ENCODE measurements at regions not wholly inside any gene's neighbourhood (a gene's known extent, or its start where the extent isn't known, plus 50 kb on each side); places are given as distances from the start of the nearest gene placed in this dataset.

DNA sequence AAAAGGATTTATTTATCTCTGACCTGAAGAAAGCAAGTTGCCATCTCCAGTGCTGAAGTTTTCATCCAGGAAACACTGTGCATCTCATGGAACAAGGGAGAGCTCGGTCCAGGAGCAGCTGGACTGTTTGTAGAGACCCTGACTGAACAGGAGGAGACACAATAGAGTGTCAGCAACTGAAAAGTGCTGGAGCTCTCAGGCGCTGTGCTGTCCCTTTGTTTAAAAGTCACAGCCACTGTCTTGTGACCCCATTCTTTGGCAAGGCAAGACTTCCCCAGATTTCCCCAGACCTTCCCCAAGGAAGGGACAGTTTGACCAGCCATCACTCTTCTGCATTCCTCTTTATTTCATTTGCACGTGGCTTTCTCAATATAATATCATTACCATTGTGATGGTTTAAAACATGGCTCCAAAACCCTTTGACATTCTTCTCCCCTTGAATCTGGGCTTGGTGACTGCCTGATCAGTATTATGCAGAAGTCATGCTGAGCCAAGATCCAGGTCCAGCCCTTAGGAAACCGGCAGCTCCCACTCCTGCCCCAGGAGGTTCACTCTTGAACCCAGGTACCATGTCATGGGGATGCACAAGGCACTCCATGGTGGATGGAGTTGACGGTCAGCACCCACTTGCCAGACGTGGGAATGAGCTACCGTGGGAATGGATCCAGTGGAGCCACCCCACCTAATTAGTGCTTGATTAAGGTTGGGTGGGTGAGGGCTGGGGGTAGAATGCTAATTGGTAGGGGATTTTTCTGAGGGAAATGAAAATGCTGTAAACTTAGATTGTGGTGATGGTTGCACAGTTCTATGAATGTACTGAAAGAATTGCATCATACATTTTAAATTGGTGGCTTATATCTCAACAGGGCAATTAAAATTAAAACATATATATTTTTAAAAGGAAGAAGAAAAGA is 497.9 kb upstream of the RAB6C start:
- Histone ChIP-seq H3K4me3 (replicated peaks in 1 of 4; ENCODE audit: control extremely low read depth in 1 of 4, insufficient read depth in 1 of 4, low read depth in 3 of 4, low read length in 4 of 4) (no peak overlapping the region), H3K27me3 (ENCODE audit: control insufficient read depth, insufficient read depth, low read length) (no peaks in the 10 kb centered on the region), H3K36me3 (ENCODE audit: control insufficient read depth, insufficient read depth, low read length) (no peaks in the 10 kb centered on the region), H3K9me3 (ENCODE audit: control insufficient read depth, insufficient read depth, low read depth, low read length) (no peaks in the 10 kb centered on the region), H3K27ac (ENCODE audit: insufficient read depth, low read length) (no peak overlapping the region), H3K9ac (ENCODE audit: insufficient read depth, low read length) (no peak overlapping the region), H2AFZ (ENCODE audit: low read length) (no peak overlapping the region), H3K4me2 (ENCODE audit: extremely low read depth, insufficient read depth, low read length) (no peak overlapping the region), H3K4me1 (ENCODE audit: control insufficient read depth, extremely low read depth, insufficient read depth, low read length) (no peaks in the 10 kb centered on the region), H4K20me1 (ENCODE audit: control insufficient read depth, extremely low read depth, insufficient read depth, low read length) (no peaks in the 10 kb centered on the region), H3K79me2 (ENCODE audit: control insufficient read depth, insufficient read depth, low read length) (no peaks in the 10 kb centered on the region)
- DNase-seq (ENCODE audit: low read depth in 2 of 2), result no peak
- no peak for TF ChIP-seq EZH2 (IDR thresholded peaks at IDR 0.05; ENCODE audit: low read length, missing control alignments)
- TF ChIP-seq, protein P1, sequence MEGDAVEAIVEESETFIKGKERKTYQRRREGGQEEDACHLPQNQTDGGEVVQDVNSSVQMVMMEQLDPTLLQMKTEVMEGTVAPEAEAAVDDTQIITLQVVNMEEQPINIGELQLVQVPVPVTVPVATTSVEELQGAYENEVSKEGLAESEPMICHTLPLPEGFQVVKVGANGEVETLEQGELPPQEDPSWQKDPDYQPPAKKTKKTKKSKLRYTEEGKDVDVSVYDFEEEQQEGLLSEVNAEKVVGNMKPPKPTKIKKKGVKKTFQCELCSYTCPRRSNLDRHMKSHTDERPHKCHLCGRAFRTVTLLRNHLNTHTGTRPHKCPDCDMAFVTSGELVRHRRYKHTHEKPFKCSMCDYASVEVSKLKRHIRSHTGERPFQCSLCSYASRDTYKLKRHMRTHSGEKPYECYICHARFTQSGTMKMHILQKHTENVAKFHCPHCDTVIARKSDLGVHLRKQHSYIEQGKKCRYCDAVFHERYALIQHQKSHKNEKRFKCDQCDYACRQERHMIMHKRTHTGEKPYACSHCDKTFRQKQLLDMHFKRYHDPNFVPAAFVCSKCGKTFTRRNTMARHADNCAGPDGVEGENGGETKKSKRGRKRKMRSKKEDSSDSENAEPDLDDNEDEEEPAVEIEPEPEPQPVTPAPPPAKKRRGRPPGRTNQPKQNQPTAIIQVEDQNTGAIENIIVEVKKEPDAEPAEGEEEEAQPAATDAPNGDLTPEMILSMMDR (conservative IDR thresholded peaks at IDR 0.05 in 1 of 2, IDR thresholded peaks at IDR 0.05 in 1 of 2; ENCODE audit: low read depth in 1 of 2, low read length in 2 of 2), result no peak

DNA sequence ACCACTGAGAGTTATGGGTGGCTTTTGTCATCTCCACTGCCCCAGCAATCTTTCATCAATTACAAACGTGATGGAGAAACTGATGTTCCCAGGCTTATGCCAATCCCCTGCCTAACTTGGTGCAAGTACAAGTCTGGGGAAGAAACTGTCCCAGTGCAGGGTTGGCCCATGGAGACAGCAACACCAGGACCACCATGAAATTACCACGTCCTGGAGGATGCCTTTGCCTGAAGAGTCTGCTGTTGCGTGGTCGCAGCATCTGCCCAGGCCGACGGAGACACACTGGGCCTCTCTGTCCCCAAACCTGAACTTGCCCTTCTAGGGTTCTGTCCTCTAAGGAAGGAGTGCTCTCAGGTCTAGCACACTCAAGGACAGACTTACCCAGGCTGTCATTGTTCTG is 496.8 kb upstream of the RAB6C start:
- Histone ChIP-seq H3K4me2 (ENCODE audit: extremely low read depth, insufficient read depth, low read length) (no peak overlapping the region), H3K4me1 (ENCODE audit: control insufficient read depth, extremely low read depth, insufficient read depth, low read length) (no peaks in the 10 kb centered on the region), H3K4me3 (replicated peaks in 1 of 4; ENCODE audit: control extremely low read depth in 1 of 4, insufficient read depth in 1 of 4, low read depth in 3 of 4, low read length in 4 of 4) (no peak overlapping the region), H4K20me1 (ENCODE audit: control insufficient read depth, extremely low read depth, insufficient read depth, low read length) (no peaks in the 10 kb centered on the region), H3K36me3 (ENCODE audit: control insufficient read depth, insufficient read depth, low read length) (no peaks in the 10 kb centered on the region), H3K27ac (ENCODE audit: insufficient read depth, low read length) (no peak overlapping the region), H3K79me2 (ENCODE audit: control insufficient read depth, insufficient read depth, low read length) (no peaks in the 10 kb centered on the region), H3K9me3 (ENCODE audit: control insufficient read depth, insufficient read depth, low read depth, low read length) (no peaks in the 10 kb centered on the region), H2AFZ (ENCODE audit: low read length) (no peak overlapping the region), H3K27me3 (ENCODE audit: control insufficient read depth, insufficient read depth, low read length) (no peaks in the 10 kb centered on the region), H3K9ac (ENCODE audit: insufficient read depth, low read length) (no peak overlapping the region)
- TF ChIP-seq, protein P1 (conservative IDR thresholded peaks at IDR 0.05 in 1 of 2, IDR thresholded peaks at IDR 0.05 in 1 of 2; ENCODE audit: low read depth in 1 of 2, low read length in 2 of 2), result no peak
- TF ChIP-seq EZH2 (IDR thresholded peaks at IDR 0.05; ENCODE audit: low read length, missing control alignments), result no peak
- DNase-seq (ENCODE audit: low read depth in 2 of 2), result no peak

GRCh38 chr2:129483366-129483765 is 496.1 kb upstream of the RAB6C start:
- no peak for TF ChIP-seq EZH2 (IDR thresholded peaks at IDR 0.05; ENCODE audit: low read length, missing control alignments)
- TF ChIP-seq, protein P1 (conservative IDR thresholded peaks at IDR 0.05 in 1 of 2, IDR thresholded peaks at IDR 0.05 in 1 of 2; ENCODE audit: low read depth in 1 of 2, low read length in 2 of 2), result no peak
- DNase-seq (ENCODE audit: low read depth in 2 of 2), result no peak

More at GRCh38 chr2:129483366-129483765, 496.1 kb upstream of the RAB6C start:
- no peak overlapping the region for H2AFZ ChIP-seq (ENCODE audit: low read length)
- H3K4me3 ChIP-seq (replicated peaks in 1 of 4; ENCODE audit: control extremely low read depth in 1 of 4, insufficient read depth in 1 of 4, low read depth in 3 of 4, low read length in 4 of 4), result no peak overlapping the region
- no peaks in the 10 kb centered on the region for H3K27me3 ChIP-seq (ENCODE audit: control insufficient read depth, insufficient read depth, low read length)
- H3K9ac ChIP-seq (ENCODE audit: insufficient read depth, low read length), result no peak overlapping the region
- H4K20me1 ChIP-seq (ENCODE audit: control insufficient read depth, extremely low read depth, insufficient read depth, low read length), result no peaks in the 10 kb centered on the region
- no peak overlapping the region for H3K27ac ChIP-seq (ENCODE audit: insufficient read depth, low read length)
- H3K4me2 ChIP-seq (ENCODE audit: extremely low read depth, insufficient read depth, low read length), result no peak overlapping the region
- H3K4me1 ChIP-seq (ENCODE audit: control insufficient read depth, extremely low read depth, insufficient read depth, low read length), result no peaks in the 10 kb centered on the region
- H3K36me3 ChIP-seq (ENCODE audit: control insufficient read depth, insufficient read depth, low read length), result no peaks in the 10 kb centered on the region
- H3K9me3 ChIP-seq (ENCODE audit: control insufficient read depth, insufficient read depth, low read depth, low read length), result no peaks in the 10 kb centered on the region
- H3K79me2 ChIP-seq (ENCODE audit: control insufficient read depth, insufficient read depth, low read length), result no peaks in the 10 kb centered on the region
